SK-N-MC (cell line): ENCODE measurements at regions not wholly inside any gene's neighbourhood (a gene's known extent, or its start where the extent isn't known, plus 50 kb on each side); places are given as distances from the start of the nearest gene placed in this dataset.

Experiments
- DNase-seq: peaks from one replicate; pipeline ENCODE4 v3.0.0-alpha.2; 2011; ENCODE audit warnings: low read depth, low spot score
- H3K27ac ChIP-seq: fragments of 200-600 bp; sonication (generic); 2 replicates; pipeline ENCODE4 v1.5.1; 2016; ENCODE audit warnings: mixed run types
- H3K36me3 ChIP-seq: fragments of 200-600 bp; sonication (generic); 2 replicates; pipeline ENCODE4 v1.6.1; 2017; ENCODE audit warnings: antibody characterized with exemption, low read length, mixed read lengths; ENCODE audit not compliant: insufficient read depth
- H3K4me3 ChIP-seq: fragments of 200-600 bp; sonication (generic); 2 replicates; pipeline ENCODE4 v1.5.1; 2016
- H3K9ac ChIP-seq: fragments of 200-600 bp; sonication (generic); 2 replicates; pipeline ENCODE4 v1.8.0; 2017; ENCODE audit warnings: mixed run types, mixed read lengths; ENCODE audit not compliant: insufficient read length
- H3K9me3 ChIP-seq: fragments of 200-600 bp; sonication (generic); 2 replicates; pipeline ENCODE4 v1.6.1; 2017; ENCODE audit warnings: low read depth, mild to moderate bottlenecking, antibody characterized with exemption, low read length, moderate library complexity, mixed read lengths
- EZH2 ChIP-seq: fragments of 200-600 bp; sonication (generic); IDR thresholded peaks from one replicate; pipeline ENCODE4 v1.6.1; 2017; ENCODE audit warnings: antibody characterized with exemption
- FOXP2 ChIP-seq: optimal IDR thresholded peaks from 2 replicates; pipeline ENCODE3; 2011; ENCODE audit warnings: mild to moderate bottlenecking, moderate library complexity; ENCODE audit not compliant: insufficient read depth; ENCODE audit errors: extremely low read length, control extremely low read depth
- POLR2AphosphoS5 ChIP-seq: IDR thresholded peaks from 2 replicates; pipeline ENCODE4 v1.6.1; 2012; ENCODE audit warnings: mild to moderate bottlenecking, low read depth, low read length, borderline replicate concordance

DNA sequence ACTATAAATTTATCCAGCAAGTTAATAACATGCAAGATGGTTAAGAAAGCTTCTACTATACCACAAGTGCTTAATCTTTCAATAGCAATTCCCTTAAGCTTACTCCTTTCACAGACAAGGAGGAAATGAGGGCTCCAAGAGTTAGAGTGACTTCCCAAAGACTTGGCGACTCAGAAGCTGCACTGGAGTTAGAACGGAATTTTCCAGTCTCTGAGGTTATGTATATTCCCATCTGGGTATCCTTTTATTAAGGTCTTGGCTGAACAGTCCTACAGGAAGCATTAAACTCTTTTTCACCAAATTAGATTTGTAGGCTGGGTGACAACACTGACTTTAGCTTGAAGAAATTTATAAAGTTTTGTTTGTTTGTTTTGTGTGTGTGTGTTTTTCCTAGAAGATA, 256.9 kb upstream of the DPP10 start:
- Histone ChIP-seq H3K27ac (no peak overlapping the region), H3K36me3 (no peaks in the 10 kb centered on the region), H3K4me3 (no peak overlapping the region), H3K9me3 (no peaks in the 10 kb centered on the region), H3K9ac (no peak overlapping the region)
- TF ChIP-seq FOXP2 (no peak), EZH2 (no peak), POLR2AphosphoS5 (no peak)
- DNase-seq = no peak

- H3K9ac ChIP-seq = no peak overlapping the region
- H3K27ac ChIP-seq = no peak overlapping the region
- no peak overlapping the region for H3K4me3 ChIP-seq
- no peak for DNase-seq
- no peaks in the 10 kb centered on the region for H3K36me3 ChIP-seq
- H3K9me3 ChIP-seq = no peaks in the 10 kb centered on the region
- TF ChIP-seq POLR2AphosphoS5 (no peak), FOXP2 (no peak), EZH2 (no peak)
Measured at GRCh38 chr2:114192362-114192761, 250.1 kb upstream of the DPP10 start.

DNA sequence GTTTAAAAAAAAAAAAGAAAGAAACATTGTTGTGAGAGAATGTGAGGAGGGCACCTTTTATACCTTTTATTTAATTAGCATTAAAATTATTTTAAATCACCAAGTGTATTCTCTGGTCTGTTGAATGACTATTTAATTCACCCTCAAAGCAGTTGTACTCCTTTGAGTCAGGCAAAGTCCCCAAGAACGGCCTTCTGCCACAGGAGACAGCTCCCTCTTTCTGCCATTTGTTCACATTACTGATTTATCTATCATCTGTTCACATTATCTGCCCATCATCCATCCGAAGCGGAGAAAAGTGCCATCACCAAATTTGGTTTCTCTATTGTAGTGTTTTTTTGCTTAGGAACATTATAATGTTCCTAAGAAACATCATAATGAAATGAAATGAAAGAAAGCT, 240.7 kb upstream of the DPP10 start:
- Histone ChIP-seq H3K36me3 (no peaks in the 10 kb centered on the region), H3K4me3 (no peak overlapping the region), H3K27ac (no peak overlapping the region), H3K9ac (no peak overlapping the region), H3K9me3 (no peaks in the 10 kb centered on the region)
- no peak for TF ChIP-seq FOXP2
- no peak for TF ChIP-seq EZH2
- TF ChIP-seq POLR2AphosphoS5 = no peak
- no peak for DNase-seq

DNA sequence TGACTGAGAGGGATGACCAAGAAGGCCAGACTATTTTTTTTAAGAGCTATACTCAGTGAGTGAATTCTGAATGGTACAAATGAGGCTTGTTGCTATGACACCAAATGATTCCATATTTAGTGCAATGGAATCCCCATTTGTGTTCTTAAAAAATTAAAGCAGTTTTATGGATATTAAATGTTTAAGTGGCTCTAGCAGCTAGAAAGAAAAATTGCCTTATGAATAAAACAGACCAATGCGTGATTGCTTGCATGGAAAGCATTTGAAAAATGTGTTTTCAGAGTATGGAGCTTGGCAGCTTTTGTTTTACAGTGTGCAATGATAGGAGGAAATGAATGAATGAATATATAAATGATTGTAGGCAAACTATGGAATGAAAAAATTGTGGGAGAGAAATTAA, 238.8 kb upstream of the DPP10 start:
- H3K27ac ChIP-seq = no peak overlapping the region
- no peak overlapping the region for H3K9ac ChIP-seq
- H3K9me3 ChIP-seq = no peaks in the 10 kb centered on the region
- no peak overlapping the region for H3K4me3 ChIP-seq
- no peaks in the 10 kb centered on the region for H3K36me3 ChIP-seq
- no peak for DNase-seq
- TF ChIP-seq POLR2AphosphoS5 = no peak
- no peak for TF ChIP-seq EZH2
- no peak for TF ChIP-seq FOXP2

GRCh38 chr2:114213808-114214207, 228.6 kb upstream of the DPP10 start:
- no peak for TF ChIP-seq EZH2
- TF ChIP-seq FOXP2 = no peak
- no peak overlapping the region for H3K4me3 ChIP-seq
- DNase-seq = no peak
- no peak overlapping the region for H3K9ac ChIP-seq
- no peaks in the 10 kb centered on the region for H3K9me3 ChIP-seq
- H3K27ac ChIP-seq = no peak overlapping the region
- H3K36me3 ChIP-seq = no peaks in the 10 kb centered on the region

DNA sequence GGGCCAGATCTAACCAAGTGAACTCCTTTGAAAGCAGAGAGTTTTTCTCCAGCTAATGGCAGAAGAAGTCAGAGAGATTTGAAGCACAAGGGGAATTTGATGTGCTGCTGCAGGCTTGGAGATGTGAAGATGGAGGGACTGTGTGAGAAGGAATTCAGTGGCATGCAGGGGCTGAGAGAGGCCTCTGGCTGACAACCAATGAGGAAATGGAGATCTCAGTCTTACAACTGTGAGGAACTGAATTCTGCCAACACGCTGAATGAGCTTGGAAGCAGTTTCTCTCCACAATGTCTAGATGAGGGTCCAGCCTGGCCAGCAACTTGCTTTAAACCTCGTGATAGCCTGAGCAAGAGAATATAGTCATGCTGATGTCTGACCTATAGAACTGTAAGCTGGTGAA, 224.1 kb upstream of the DPP10 start:
- Histone ChIP-seq H3K4me3 (no peak overlapping the region), H3K9me3 (no peaks in the 10 kb centered on the region)
- TF ChIP-seq FOXP2 = no peak
- TF ChIP-seq EZH2 = no peak
- no peak for TF ChIP-seq POLR2AphosphoS5

GRCh38 chr2:114219456-114219855, 223.0 kb upstream of the DPP10 start:
- TF ChIP-seq EZH2 (no peak), POLR2AphosphoS5 (no peak), FOXP2 (no peak)
- H3K27ac ChIP-seq = no peak overlapping the region
- H3K9ac ChIP-seq = no peak overlapping the region
- no peaks in the 10 kb centered on the region for H3K9me3 ChIP-seq
- peak; percentile 0 for DNase-seq
- no peak overlapping the region for H3K4me3 ChIP-seq
- H3K36me3 ChIP-seq = no peaks in the 10 kb centered on the region

More for the DNA sequence above, 224.1 kb upstream of the DPP10 start:
- Histone ChIP-seq H3K27ac (no peak overlapping the region), H3K9ac (no peak overlapping the region), H3K36me3 (no peaks in the 10 kb centered on the region)
- DNase-seq = no peak

DNA sequence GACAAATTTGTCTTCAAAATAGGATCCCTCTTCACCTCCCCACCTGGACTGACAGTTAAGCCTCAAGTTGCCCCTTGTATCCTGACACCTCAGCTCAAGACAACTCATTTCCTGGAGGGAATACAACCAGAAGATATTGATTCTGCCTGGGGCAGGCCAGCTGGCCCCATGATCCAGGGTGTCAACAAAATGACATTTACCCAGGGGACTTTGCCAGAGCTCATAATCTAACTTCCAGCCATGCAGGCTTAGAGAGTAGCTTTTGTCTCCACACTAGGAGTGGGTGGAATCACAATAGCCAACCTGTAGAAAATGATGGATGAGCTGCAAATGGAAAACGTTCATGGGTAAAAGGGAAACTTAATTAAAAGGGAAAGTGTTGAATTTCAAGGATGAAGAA, 220.1 kb upstream of the DPP10 start:
- Histone ChIP-seq H3K36me3 (no peaks in the 10 kb centered on the region), H3K9me3 (no peaks in the 10 kb centered on the region), H3K9ac (no peak overlapping the region), H3K4me3 (no peak overlapping the region), H3K27ac (no peak overlapping the region)
- DNase-seq = no peak
- TF ChIP-seq EZH2 (no peak), POLR2AphosphoS5 (no peak), FOXP2 (no peak)

- no peaks in the 10 kb centered on the region for H3K9me3 ChIP-seq
- no peak for DNase-seq
- H3K9ac ChIP-seq = no peak overlapping the region
- no peak overlapping the region for H3K27ac ChIP-seq
- no peak for TF ChIP-seq POLR2AphosphoS5
- no peaks in the 10 kb centered on the region for H3K36me3 ChIP-seq
- no peak overlapping the region for H3K4me3 ChIP-seq
Measured at GRCh38 chr2:114231921-114232320, 210.5 kb upstream of the DPP10 start.
